ENCODE measurements at regions not wholly inside any gene's neighbourhood (a gene's known extent, or its start where the extent isn't known, plus 50 kb on each side); places are given as distances from the start of the nearest gene placed in this dataset.
A peak's percentile ranks its signal among the peaks of the same experiment; 100 is the strongest.

DNA sequence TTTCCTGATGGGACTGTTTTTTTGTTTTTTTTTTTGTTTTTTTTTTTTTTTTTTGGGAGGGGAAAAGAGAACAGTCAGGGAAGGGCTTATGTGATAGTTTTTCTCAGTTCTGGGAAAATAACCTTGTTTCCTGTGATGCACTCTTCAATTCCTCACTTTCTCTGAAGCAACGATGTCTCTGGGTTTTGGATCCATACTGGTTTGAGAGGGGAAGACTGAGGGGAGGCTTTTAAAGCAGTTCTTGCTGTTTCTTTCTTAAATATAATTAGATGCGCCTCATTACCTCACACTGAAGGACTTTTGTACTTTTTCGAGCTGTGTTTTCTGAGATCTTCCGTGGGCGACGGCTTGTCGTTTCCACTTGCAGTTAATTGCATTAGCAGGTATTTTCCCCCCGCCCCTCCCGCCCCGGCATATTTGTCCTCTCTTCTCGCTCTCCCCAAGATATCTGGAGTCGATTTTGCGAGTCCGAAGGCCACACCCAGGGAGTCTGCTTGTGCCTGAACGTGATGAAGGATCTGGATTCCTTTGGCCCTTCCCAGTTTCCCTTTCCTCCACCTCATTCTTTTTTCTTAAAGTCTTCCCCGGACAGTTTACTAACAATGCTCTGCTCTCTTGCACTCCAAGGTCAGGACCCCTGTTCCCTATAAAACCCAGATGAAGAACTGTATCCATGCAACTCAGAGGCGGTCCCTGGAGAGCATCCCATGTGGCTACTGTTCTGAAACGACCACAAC lies 125.2 kb upstream of the ZFHX3 start:
- no peaks in the 10 kb centered on the region for H3K36me3 ChIP-seq (ENCODE audit: control insufficient read depth, insufficient read depth, low read length)
- H3K4me3 ChIP-seq (ENCODE audit: low read length), result peak overlapping the region; percentile 14
- H3K27ac ChIP-seq (ENCODE audit: low read length), result peak overlapping the region; percentile 94
- H3K4me1 ChIP-seq (ENCODE audit: control insufficient read depth, insufficient read depth, low read length), result peaks cover 38% of the 10 kb centered on the region
- peak; percentile 67 for DNase-seq
- no peaks in the 10 kb centered on the region for H3K9me3 ChIP-seq (replicated peaks; ENCODE audit: control insufficient read depth, low read depth, low read length)
- 11% methylated on average over 14 of the region's 18 CpGs for WGBS (ENCODE audit: insufficient coverage)
- H3K27me3 ChIP-seq (ENCODE audit: control insufficient read depth, insufficient read depth, low read length), result no peaks in the 10 kb centered on the region

DNA sequence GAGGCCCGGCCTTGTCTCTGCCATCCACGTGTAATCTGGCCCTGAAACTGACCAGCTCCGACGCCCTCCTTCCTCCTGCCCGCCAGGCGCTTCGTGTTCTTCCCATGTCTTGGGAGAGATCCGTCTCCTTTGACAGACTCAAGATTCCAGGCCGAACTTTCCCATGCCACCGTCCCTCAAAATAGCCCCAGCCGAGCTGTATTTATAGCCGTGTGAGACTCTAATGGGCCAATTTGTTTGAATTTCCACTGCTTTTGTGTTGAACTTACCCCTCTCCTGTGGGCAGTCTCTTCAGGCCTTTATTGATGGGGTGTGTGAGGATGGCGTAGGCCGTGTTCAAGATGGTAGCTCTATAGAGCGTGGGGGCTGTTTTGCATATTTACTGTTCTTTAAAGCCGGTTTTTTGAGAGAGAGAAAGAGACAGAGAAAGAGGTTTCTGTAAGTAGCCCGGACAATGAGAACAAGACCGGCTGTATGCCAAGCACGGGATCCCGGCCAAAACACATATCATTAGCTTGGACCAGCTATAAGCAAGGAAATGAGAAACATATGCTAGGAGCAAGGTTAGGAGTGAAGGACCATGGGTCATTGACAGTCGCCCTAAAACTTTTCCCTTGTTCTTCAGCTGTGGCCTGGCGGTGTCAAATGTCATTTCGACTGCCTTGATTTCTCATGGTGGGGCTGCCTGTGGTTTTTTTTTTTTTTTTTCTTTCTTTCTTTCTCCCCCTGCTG lies 124.5 kb upstream of the ZFHX3 start:
- H3K4me1 ChIP-seq (ENCODE audit: control insufficient read depth, insufficient read depth, low read length), result peaks cover 38% of the 10 kb centered on the region
- no peaks in the 10 kb centered on the region for H3K27me3 ChIP-seq (ENCODE audit: control insufficient read depth, insufficient read depth, low read length)
- H3K36me3 ChIP-seq (ENCODE audit: control insufficient read depth, insufficient read depth, low read length), result no peaks in the 10 kb centered on the region
- H3K27ac ChIP-seq (ENCODE audit: low read length), result peak overlapping the region; percentile 94
- peak; percentile 98 for DNase-seq
- no peak overlapping the region for H3K4me3 ChIP-seq (ENCODE audit: low read length)
- no peaks in the 10 kb centered on the region for H3K9me3 ChIP-seq (replicated peaks; ENCODE audit: control insufficient read depth, low read depth, low read length)
- WGBS (ENCODE audit: insufficient coverage), result 39% methylated on average over 8 of the region's 23 CpGs

DNA sequence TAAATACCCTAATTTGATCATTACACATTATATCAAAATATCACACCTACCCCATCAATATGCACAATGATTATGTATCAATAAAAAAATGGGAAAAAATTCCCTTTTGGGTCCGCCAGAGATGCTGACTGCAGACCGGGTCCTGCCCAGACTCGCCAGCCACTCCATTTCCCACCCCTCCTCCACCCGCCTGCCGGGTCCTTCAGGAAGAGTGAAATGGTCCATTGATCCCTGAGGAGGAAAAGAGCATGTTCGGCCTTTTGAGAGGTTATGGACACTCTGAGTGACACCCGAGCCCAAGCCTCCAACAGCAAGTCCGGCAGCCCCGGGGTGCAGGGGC lies 123.9 kb upstream of the ZFHX3 start:
- no peak for DNase-seq
- Histone ChIP-seq H3K9me3 (replicated peaks; ENCODE audit: control insufficient read depth, low read depth, low read length) (no peaks in the 10 kb centered on the region), H3K27me3 (ENCODE audit: control insufficient read depth, insufficient read depth, low read length) (no peaks in the 10 kb centered on the region), H3K36me3 (ENCODE audit: control insufficient read depth, insufficient read depth, low read length) (no peaks in the 10 kb centered on the region), H3K27ac (ENCODE audit: low read length) (peak overlapping the region; percentile 94), H3K4me3 (ENCODE audit: low read length) (no peak overlapping the region), H3K4me1 (ENCODE audit: control insufficient read depth, insufficient read depth, low read length) (peaks cover 38% of the 10 kb centered on the region)
- 55% methylated on average over 4 of the region's 9 CpGs for WGBS (ENCODE audit: insufficient coverage)

DNA sequence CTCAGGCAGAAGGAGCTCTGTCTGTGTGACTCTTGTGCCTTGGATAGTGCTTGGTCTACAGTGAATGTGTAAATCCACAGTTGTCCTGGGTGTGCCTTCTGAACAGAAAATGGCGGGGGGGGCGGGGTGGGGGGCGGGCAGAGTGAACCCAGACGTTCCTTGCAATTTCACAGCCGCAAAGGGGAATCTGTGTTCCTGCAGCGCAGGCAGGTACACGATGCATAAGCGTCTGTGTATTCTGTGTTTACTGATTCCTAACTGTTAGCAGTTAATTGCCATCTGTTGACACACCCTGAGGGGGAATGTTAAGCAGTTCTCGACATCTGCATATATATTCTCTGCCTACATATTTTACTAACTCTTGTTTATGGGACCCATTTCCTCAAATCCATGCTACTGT lies 123.5 kb upstream of the ZFHX3 start:
- no peak for DNase-seq
- H3K27ac ChIP-seq (ENCODE audit: low read length), result peak overlapping the region; percentile 17
- no CpG with 5 or more reads among the region's 9 CpGs for WGBS (ENCODE audit: insufficient coverage)
- H3K36me3 ChIP-seq (ENCODE audit: control insufficient read depth, insufficient read depth, low read length), result no peaks in the 10 kb centered on the region
- no peaks in the 10 kb centered on the region for H3K9me3 ChIP-seq (replicated peaks; ENCODE audit: control insufficient read depth, low read depth, low read length)
- H3K27me3 ChIP-seq (ENCODE audit: control insufficient read depth, insufficient read depth, low read length), result no peaks in the 10 kb centered on the region
- H3K4me3 ChIP-seq (ENCODE audit: low read length), result no peak overlapping the region
- peaks cover 39% of the 10 kb centered on the region for H3K4me1 ChIP-seq (ENCODE audit: control insufficient read depth, insufficient read depth, low read length)

DNA sequence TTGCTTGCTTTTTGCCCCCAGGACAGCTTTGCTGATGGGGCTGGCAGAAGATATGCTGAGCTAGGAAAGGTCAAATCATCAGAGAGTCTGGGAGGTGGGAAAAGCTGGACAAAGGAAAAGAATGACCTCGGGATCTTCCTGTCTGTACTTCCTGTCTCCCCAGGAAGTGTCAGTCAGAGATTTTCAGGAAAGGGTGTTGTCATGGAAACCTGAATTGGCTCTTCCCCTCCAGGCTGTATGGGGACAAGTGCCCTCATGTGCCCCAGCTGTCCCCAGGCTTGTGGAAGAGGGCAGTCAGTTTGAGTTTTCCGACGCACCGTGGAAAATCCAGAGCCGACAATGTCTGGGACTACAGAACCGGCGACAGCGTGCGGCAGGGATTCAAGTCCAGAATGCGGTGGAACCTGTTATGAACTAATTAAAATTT lies 122.7 kb upstream of the ZFHX3 start:
- no peaks in the 10 kb centered on the region for H3K36me3 ChIP-seq (ENCODE audit: control insufficient read depth, insufficient read depth, low read length)
- peak; percentile 63 for DNase-seq
- no peak overlapping the region for H3K4me3 ChIP-seq (ENCODE audit: low read length)
- H3K9me3 ChIP-seq (replicated peaks; ENCODE audit: control insufficient read depth, low read depth, low read length), result no peaks in the 10 kb centered on the region
- WGBS (ENCODE audit: insufficient coverage), result 50% methylated on average over 7 of the region's 10 CpGs
- no peak overlapping the region for H3K27ac ChIP-seq (ENCODE audit: low read length)
- H3K27me3 ChIP-seq (ENCODE audit: control insufficient read depth, insufficient read depth, low read length), result no peaks in the 10 kb centered on the region
- H3K4me1 ChIP-seq (ENCODE audit: control insufficient read depth, insufficient read depth, low read length), result peaks cover 40% of the 10 kb centered on the region

DNA sequence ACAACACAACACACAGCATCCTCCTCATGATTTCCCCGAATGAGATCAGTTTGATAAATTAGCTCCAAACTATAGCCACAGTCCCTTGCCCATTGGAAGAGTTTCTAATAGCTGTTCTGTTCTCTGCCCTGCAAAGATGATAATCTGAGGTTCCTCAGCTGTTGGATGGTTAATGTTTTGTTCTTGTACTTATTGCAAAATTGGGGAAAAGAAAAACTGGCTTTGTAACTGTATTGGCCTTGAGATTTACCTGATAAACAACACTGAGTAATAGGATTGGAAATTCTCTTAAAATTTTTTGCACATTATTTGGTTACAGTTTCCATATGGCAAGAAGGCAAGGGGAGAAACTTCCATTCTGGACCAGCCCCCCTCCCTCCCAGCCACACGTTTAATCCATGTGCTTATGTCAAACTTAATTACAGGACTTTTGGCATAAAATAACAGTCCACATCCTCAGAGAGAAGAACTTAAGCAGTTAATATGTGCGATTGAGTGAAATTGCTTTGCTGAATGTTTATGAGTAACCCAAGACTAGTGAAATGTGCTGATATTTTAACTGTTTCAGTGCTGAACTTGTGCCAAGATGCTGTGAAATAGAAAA lies 119.1 kb upstream of the ZFHX3 start:
- no peak overlapping the region for H3K4me3 ChIP-seq (ENCODE audit: low read length)
- WGBS (ENCODE audit: insufficient coverage), result no CpG with 5 or more reads among the region's 3 CpGs
- peaks cover 17% of the 10 kb centered on the region for H3K4me1 ChIP-seq (ENCODE audit: control insufficient read depth, insufficient read depth, low read length)
- no peaks in the 10 kb centered on the region for H3K9me3 ChIP-seq (replicated peaks; ENCODE audit: control insufficient read depth, low read depth, low read length)
- H3K36me3 ChIP-seq (ENCODE audit: control insufficient read depth, insufficient read depth, low read length), result no peaks in the 10 kb centered on the region
- no peak overlapping the region for H3K27ac ChIP-seq (ENCODE audit: low read length)
- no peaks in the 10 kb centered on the region for H3K27me3 ChIP-seq (ENCODE audit: control insufficient read depth, insufficient read depth, low read length)
- no peak for DNase-seq

DNA sequence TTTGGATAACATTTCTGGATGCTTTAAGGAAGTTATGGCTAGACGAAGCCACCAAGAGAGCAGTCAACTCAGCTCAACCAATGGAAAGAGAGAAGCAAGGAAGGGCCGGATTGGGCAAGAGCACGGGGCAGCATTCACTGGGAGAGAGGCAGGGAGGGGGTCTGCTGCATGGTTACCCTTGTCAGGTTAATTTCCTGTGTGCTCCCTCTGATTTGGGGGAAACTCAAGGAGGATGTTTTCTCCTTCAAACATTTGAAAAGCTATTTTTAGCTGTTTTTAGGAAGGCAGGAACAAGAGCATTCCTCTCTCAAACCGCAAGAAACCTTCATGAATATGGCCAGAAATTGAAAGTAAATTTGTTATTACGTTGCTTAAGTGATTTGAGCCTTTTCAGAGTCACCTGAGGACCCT lies 118.5 kb upstream of the ZFHX3 start:
- no peak for DNase-seq

DNA sequence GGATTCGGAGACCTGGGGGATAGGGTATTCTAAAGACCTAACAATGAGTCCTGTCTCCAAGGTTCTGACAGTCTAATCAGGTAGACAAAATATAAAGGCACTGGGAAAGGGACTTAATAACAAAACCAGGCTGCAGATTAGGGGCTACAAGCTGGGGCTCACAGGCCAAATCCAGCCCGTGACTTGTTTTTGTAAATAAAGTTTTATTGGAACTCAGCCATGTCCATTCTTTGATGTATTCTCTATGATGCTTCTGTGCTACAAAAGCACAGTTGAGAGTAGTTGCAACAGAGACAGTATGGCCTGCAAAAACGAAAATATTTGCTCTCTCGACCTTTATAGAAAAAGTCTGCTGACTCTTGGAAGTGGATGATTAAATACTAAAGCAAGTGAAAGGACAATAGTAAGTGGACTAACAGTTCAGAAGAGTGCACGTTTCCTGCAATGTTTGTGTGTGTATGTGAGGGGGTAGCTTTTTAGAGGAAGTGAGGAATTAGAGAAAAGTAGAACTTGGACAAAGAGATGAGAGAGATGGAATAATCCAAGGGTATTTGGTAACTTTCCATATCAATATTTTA lies 115.4 kb upstream of the ZFHX3 start:
- no peak for DNase-seq
- peaks cover 2% of the 10 kb centered on the region for H3K4me1 ChIP-seq (ENCODE audit: control insufficient read depth, insufficient read depth, low read length)
- no peak overlapping the region for H3K27ac ChIP-seq (ENCODE audit: low read length)
- H3K4me3 ChIP-seq (ENCODE audit: low read length), result no peak overlapping the region
- H3K36me3 ChIP-seq (ENCODE audit: control insufficient read depth, insufficient read depth, low read length), result no peaks in the 10 kb centered on the region
- WGBS (ENCODE audit: insufficient coverage), result 60% methylated on average over 2 of the region's 5 CpGs
- no peaks in the 10 kb centered on the region for H3K9me3 ChIP-seq (replicated peaks; ENCODE audit: control insufficient read depth, low read depth, low read length)
- H3K27me3 ChIP-seq (ENCODE audit: control insufficient read depth, insufficient read depth, low read length), result no peaks in the 10 kb centered on the region

More for the DNA sequence above, 118.5 kb upstream of the ZFHX3 start:
- Histone ChIP-seq H3K36me3 (ENCODE audit: control insufficient read depth, insufficient read depth, low read length) (no peaks in the 10 kb centered on the region), H3K4me1 (ENCODE audit: control insufficient read depth, insufficient read depth, low read length) (peaks cover 11% of the 10 kb centered on the region), H3K9me3 (replicated peaks; ENCODE audit: control insufficient read depth, low read depth, low read length) (no peaks in the 10 kb centered on the region), H3K27ac (ENCODE audit: low read length) (no peak overlapping the region), H3K4me3 (ENCODE audit: low read length) (no peak overlapping the region), H3K27me3 (ENCODE audit: control insufficient read depth, insufficient read depth, low read length) (no peaks in the 10 kb centered on the region)
- 43% methylated on average over 3 of the region's 5 CpGs for WGBS (ENCODE audit: insufficient coverage)

DNA sequence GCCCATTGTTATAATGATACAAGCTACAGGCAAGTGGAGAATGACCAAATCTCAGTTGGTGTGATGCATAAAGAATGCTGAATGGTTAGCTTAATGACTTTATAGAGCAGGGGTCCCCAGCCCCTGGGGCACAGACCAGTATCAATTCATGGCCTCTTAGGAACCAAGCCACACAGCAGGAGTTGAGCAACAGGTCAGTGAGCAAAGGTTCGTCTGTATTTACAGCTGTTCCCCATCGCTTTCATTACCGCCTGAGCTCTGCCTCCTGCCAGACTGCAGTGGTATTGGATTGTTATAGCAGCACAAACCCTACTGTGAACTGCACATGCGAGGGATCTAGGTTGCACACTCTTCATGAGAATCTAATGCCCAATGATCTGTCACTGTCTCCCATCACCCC lies 114.0 kb upstream of the ZFHX3 start:
- Histone ChIP-seq H3K4me3 (ENCODE audit: low read length) (no peak overlapping the region), H3K4me1 (ENCODE audit: control insufficient read depth, insufficient read depth, low read length) (peaks cover 2% of the 10 kb centered on the region), H3K9me3 (replicated peaks; ENCODE audit: control insufficient read depth, low read depth, low read length) (no peaks in the 10 kb centered on the region), H3K27me3 (ENCODE audit: control insufficient read depth, insufficient read depth, low read length) (no peaks in the 10 kb centered on the region), H3K27ac (ENCODE audit: low read length) (no peak overlapping the region), H3K36me3 (ENCODE audit: control insufficient read depth, insufficient read depth, low read length) (no peaks in the 10 kb centered on the region)
- no peak for DNase-seq
- WGBS (ENCODE audit: insufficient coverage), result 88% methylated on average over 3 of the region's 4 CpGs

DNA sequence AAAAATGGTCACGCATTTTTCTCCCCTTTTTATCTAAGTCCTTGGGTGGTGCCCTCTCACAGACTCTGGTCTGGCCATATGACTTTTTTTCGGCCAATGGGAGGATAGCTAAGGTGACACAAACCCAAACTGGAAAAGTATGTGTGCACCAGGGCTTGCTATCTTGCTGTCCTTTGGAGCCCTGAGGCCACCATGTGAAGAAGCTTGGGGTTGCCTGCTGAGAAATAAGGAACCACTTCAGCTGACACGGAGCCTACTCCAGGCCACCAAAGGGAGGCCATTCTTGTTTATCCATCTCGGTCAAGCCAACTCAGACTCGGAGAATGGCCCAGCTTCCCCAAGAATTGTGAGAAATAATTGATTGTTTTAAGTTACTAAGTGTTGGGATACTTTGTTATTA lies 111.4 kb upstream of the ZFHX3 start:
- WGBS (ENCODE audit: insufficient coverage), result 94% methylated on average over 2 of the region's 5 CpGs
- DNase-seq, result no peak
- H3K4me1 ChIP-seq (ENCODE audit: control insufficient read depth, insufficient read depth, low read length), result no peaks in the 10 kb centered on the region
- no peak overlapping the region for H3K4me3 ChIP-seq (ENCODE audit: low read length)
- no peaks in the 10 kb centered on the region for H3K36me3 ChIP-seq (ENCODE audit: control insufficient read depth, insufficient read depth, low read length)
- no peaks in the 10 kb centered on the region for H3K27me3 ChIP-seq (ENCODE audit: control insufficient read depth, insufficient read depth, low read length)
- no peak overlapping the region for H3K27ac ChIP-seq (ENCODE audit: low read length)
- no peaks in the 10 kb centered on the region for H3K9me3 ChIP-seq (replicated peaks; ENCODE audit: control insufficient read depth, low read depth, low read length)
